ENCODE measurements at regions not wholly inside any gene's neighbourhood (a gene's known extent, or its start where the extent isn't known, plus 50 kb on each side); places are given as distances from the start of the nearest gene placed in this dataset.

DNA sequence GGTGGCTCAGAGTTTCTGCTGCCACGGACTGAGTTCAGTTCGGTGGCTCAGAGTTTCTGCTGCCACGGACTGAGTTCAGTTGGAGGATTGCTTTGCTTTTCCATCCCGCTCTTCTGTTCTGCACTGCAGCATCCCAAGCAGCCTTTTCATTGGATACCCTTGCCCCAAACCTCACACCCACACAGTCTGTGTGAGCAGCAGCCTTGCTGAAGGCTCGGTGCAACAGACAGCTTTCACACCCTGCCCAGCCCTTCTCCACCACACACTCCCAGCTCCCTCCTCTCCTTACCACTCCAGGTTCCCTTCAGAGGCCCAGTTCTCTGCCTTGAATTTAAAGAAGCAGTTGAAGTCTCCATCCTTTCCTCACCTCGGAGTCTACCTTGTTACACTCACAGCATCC is 52.5 kb upstream of the CHD6 start:
- no peak for DNase-seq
- Histone ChIP-seq H3K27ac (no peak overlapping the region), H3K27me3 (peaks cover 0 to 15% of the 10 kb centered on the region in 2 donors), H3K9me3 (no peaks in the 10 kb centered on the region), H3K4me3 (no peak overlapping the region), H3K36me3 (no peaks in the 10 kb centered on the region), H3K4me1 (no peaks in the 10 kb centered on the region)
- TF ChIP-seq, protein P1, sequence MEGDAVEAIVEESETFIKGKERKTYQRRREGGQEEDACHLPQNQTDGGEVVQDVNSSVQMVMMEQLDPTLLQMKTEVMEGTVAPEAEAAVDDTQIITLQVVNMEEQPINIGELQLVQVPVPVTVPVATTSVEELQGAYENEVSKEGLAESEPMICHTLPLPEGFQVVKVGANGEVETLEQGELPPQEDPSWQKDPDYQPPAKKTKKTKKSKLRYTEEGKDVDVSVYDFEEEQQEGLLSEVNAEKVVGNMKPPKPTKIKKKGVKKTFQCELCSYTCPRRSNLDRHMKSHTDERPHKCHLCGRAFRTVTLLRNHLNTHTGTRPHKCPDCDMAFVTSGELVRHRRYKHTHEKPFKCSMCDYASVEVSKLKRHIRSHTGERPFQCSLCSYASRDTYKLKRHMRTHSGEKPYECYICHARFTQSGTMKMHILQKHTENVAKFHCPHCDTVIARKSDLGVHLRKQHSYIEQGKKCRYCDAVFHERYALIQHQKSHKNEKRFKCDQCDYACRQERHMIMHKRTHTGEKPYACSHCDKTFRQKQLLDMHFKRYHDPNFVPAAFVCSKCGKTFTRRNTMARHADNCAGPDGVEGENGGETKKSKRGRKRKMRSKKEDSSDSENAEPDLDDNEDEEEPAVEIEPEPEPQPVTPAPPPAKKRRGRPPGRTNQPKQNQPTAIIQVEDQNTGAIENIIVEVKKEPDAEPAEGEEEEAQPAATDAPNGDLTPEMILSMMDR (IDR thresholded peaks at IDR 0.05) = no peak
- intact Hi-C loops (cut with DNase I; ENCODE audit: low total_unique reads) = no loop called here

DNA sequence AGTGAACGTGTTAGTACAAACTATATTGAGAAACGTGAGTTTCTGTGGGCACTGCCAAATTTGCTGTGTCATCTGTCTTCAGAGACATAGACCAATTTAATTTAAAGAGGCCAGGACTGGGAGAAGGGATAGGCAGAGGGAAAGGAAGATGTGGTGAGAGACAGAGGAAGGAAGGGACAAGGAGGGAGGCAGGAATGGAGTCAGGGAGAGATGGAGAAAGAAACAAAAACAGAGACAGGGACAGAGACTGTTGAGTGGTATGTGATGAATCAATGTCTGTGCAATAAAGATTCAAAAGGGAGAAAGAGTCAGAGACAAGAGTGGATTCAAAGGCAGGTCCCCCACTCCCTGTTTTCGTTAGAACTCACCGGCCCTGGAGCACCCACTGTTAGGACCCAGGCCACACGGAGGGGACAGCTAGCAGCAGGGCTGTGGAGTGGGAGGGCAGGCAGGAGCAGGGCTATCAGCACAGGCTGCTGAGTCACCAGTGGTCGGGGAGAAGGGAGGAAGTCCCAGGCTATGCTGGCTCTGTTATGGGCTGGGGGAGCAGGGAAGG is 51.6 kb upstream of the CHD6 start:
- no peak overlapping the region for H3K27ac ChIP-seq
- H3K4me1 ChIP-seq = no peaks in the 10 kb centered on the region
- H3K9me3 ChIP-seq = no peaks in the 10 kb centered on the region
- H3K27me3 ChIP-seq = peaks cover 0 to 15% of the 10 kb centered on the region in 2 donors
- intact Hi-C loops (cut with DNase I; ENCODE audit: low total_unique reads) = no loop called here
- H3K36me3 ChIP-seq = no peaks in the 10 kb centered on the region
- DNase-seq = no peak
- TF ChIP-seq, protein P1 (IDR thresholded peaks at IDR 0.05) = no peak
- no peak overlapping the region for H3K4me3 ChIP-seq

DNA sequence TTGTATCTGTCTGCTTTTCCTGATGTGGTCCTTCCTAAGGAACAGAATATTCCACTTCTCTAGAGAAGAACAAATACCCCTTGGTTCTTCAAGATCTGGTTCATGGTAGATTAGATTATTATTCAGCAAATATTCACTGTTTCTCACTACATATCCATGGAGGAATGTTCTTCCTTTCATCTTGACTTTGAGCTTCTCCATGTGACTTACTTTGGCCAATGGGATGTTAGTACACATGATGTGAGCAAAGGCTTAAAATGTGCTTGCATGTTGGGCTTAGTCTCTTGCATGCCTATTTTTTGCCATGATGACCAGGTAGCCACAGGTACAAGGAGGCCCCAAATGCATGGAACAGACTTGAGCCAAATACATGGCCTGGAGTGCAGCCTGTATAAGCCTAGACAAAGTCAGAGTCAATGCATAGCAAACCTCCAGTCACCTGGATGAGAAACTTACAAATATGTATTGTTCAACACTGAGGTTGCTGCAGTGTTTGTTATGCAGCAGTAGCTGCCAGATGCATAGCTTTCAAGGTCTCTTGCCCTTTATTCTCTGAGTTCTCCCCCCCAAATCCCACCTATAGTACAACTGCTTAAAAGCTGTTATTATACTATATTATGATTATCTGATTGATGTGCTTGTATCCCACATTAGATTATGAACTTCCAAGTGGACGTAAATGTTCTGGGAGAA is 50.0 kb upstream of the CHD6 start:
- Histone ChIP-seq H3K4me3 (no peak overlapping the region), H3K27ac (no peak overlapping the region), H3K36me3 (no peaks in the 10 kb centered on the region), H3K9me3 (no peaks in the 10 kb centered on the region), H3K27me3 (peaks cover 0 to 15% of the 10 kb centered on the region in 2 donors), H3K4me1 (no peaks in the 10 kb centered on the region)
- DNase-seq = no peak
- intact Hi-C loops (cut with DNase I; ENCODE audit: low total_unique reads) = no loop called here
- TF ChIP-seq, protein P1 (IDR thresholded peaks at IDR 0.05) = no peak

Measured in tibial artery (tissue), 4 donors.